GM19023 (cell line): ENCODE measurements at regions not wholly inside any gene's neighbourhood (a gene's known extent, or its start where the extent isn't known, plus 50 kb on each side); places are given as distances from the start of the nearest gene placed in this dataset.
"Not testable (repeated sequence)": the region's sequence is repeated elsewhere in the genome, so short reads cannot be mapped to it uniquely, and the experiment has no call there.

ENCODE experiments used
- ATAC-seq: cut with Tn5 transposase; IDR thresholded peaks from one replicate; pipeline ENCODE4 v1.9.1; 2021; ENCODE audit warnings: mild to moderate bottlenecking, moderate library complexity; ENCODE audit not compliant: unreplicated experiment

DNA sequence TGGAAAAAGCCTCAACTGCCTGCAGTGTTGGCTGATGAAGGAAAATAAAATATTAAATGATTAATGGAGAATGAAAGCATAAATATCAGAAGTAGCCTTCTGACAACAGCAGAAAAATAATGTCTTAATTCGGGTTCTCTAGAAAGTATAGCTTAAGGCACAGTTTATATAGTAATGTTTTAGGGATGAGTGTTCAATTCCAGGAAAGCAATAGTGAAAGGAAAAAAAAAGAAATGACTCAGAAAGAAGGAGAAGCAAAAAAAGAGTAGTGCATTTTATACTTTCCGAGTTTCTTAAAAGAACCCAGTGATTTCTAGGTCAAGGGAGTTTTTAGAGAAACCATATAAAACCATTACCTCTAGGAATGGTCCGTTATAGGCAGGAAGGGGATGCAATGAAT, 137.3 kb downstream of the HTR1B start:
- ATAC-seq: no peak

DNA sequence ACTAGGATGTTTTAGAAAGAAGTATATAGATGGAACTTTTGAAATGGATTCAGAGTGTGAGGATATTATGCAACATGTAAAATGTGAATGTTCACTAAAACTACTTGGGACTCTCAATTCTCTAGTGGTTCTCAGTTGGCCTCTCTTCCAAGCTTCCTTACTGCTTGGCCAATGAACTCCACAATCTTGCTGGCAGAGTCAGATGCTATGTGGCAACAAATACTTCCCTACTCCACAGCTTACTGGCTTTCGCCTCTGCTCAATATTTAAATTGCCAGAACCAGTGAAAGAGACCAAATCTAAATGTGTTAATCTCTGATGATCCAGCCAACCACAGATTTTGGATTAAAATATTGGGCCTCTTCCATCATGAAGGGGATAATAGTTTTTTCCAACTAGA, 138.4 kb downstream of the HTR1B start:
- no peak for ATAC-seq

- no peak for ATAC-seq
Observed at GRCh38 chr6:77322604-77323003, 140.7 kb downstream of the HTR1B start.

- no peak for ATAC-seq
Observed at GRCh38 chr6:77318256-77318655, 145.0 kb downstream of the HTR1B start.

- no peak for ATAC-seq
Observed at GRCh38 chr6:77313595-77313994, 149.7 kb downstream of the HTR1B start.

- no peak for ATAC-seq
Observed at GRCh38 chr6:77299931-77300330, 163.4 kb downstream of the HTR1B start.

DNA sequence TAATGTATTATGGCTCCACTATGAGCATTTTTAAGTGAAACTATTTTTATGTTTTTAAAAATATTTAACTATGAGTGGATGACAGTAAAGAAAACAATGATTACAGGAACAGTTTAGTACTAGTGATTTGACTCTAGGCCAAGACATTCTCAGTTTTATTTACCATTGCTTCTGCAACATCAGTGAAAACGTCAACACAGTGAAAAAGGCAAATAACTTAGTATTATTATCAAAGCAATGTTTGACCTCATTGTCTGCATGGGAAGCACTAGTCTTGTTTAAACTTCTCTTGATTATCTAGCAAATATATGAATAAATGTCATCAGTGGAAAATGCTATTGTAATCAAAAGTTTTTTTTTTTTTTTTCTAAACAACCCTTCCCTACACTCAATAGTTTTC, 165.0 kb downstream of the HTR1B start:
- no peak for ATAC-seq

DNA sequence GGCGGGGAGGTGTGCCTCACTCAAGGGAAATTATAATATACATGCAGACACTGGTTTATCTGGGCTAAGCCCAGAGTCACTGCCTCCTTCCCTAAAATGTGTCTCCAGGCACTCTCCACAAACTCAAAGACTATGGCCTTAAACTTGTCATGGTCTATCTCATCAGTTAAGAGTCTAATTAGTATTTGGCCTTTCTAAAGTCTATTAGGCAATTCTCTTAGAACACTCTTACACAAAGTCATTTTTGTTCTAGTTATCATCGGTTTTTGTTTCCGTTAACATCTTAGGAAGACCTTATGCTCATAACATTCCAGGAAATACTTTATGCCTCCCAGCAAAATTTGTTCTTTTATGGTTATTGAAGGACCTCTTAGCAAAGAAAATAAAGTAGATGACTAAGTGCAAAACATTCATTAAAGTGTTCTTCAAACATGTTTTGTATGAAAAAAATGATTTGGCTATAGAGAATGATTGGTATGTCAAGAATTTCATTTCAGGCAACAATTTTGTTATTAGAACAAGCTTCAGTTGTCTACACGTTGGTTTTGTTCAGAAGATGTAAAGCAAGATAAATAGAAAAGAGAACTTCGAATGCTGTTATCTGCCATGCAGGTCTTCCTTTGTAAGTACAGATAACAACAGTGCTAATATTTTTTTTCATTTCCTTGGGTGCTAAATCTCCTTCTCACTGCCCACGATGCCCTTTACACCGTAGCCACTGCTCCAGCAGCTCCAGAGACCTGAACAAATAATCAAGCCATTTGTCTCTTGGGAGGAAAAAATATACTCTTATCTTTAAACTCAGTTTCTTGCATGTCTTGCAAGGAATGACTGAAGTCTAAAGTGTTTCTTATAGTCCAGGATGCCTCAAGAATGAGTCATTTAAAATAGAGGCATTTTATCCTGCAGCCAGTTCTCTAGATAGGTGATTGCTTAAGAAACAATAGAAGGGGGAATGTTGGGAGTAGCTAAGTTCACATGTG, 170.4 kb downstream of the HTR1B start:
- no peak for ATAC-seq

GRCh38 chr6:77290798-77291197, 172.5 kb downstream of the HTR1B start:
- ATAC-seq: no peak

DNA sequence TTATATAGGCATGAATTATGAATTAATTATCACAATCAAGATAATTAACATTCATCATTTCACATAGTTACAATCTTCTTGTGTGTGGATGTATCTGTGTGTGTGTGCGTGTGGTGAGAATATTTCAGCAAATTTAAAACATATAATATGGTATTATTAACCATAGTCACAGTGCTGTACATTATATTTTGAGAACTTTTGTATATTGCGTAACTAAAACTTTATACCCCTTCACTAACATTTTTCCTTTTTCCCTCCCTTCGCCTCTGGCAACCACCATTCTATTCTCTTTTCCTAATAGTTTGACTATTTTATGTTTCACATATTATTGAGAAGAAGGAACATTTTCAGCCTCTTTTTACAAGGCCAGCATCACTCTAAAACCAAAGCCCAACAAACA, 176.8 kb downstream of the HTR1B start:
- no peak for ATAC-seq

- no peak for ATAC-seq
Observed at GRCh38 chr6:77273929-77274328, 189.4 kb downstream of the HTR1B start.

DNA sequence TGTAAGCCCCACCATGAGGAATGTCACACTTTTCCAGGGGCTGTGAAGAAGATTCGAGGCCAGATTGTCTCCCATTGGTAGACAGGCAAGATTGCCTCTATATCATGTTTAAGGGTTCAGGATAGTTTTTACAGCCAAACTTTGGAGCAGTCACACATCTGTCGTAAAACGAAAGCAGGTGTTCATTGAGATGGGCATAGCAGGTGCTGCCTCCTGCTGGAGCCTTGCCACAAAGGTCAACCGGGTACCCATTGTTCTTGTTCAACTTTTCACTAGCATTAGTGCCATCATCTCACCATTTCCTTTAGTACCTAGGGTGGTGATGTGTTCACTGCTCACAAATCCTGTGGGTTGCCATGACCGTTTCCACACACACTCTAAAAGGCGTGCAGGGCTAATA, 198.3 kb downstream of the HTR1B start:
- no peak for ATAC-seq

- no peak for ATAC-seq
Observed at GRCh38 chr6:77263003-77263402, 200.3 kb downstream of the HTR1B start.

- not testable (repeated sequence) for ATAC-seq
Observed at GRCh38 chr6:77251801-77252200, 211.5 kb downstream of the HTR1B start.

DNA sequence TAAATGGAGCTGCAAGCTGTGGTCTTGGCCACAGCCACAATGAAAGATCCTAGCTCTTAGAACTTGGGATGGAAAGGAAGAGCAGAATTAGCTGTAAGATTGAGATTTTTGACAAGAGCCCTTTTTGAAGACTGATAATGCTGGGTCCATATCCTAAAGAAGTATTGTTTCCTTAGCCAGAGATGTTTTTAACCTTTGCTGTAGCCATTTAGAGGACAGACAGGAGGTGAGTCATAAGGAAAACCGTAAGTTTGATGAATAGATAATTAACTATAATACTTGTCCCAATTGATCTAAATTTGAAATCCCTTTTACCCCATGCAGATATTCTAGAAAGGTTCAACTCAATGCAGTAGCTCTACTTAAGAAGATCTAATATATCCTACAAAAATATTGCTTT, 213.7 kb downstream of the HTR1B start:
- no peak for ATAC-seq

DNA sequence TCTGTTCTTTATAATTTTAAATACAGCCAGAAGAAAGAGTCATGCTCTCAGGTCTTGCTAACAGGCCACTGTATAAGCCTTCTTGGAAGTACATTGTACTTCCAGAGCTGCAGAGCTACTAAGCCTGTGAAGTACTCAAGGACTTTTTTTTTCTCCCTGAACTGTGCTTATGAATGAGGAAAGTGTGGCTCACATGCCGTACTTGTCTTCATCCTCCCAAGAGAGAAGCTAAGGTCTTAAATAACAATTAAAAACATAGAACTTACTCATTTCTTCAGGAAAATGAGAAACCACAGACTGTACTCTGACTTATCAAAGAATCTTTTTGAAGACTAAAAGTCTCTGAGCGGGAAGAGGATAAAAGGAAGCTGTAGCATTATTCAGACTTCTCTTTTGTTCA, 218.3 kb downstream of the HTR1B start:
- no peak for ATAC-seq

- ATAC-seq: no peak
Observed at GRCh38 chr6:77231438-77232305, 231.6 kb downstream of the HTR1B start.

DNA sequence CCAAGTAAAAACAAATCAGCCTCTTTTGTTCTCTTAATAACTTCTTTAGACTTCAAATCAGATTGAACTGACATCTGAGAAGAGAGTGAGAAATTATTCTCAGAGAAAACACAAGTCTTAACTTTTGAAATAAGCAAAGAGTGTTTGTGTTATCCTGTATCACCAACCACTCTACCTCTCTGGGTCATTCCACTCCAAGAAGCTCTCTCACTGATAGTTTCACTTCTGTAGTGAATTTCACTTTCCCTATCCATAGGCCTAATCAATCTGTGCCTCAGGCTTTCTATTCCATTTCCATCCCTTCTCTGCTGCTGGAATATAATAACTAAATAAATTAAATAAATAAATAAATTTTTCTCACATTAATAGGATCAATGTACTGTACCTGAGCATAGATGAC, 235.0 kb downstream of the HTR1B start:
- no peak for ATAC-seq

- ATAC-seq: no peak
Observed at GRCh38 chr6:77217896-77218295, 245.4 kb downstream of the HTR1B start.

GRCh38 chr6:77205936-77206335, 257.4 kb downstream of the HTR1B start:
- ATAC-seq: no peak

DNA sequence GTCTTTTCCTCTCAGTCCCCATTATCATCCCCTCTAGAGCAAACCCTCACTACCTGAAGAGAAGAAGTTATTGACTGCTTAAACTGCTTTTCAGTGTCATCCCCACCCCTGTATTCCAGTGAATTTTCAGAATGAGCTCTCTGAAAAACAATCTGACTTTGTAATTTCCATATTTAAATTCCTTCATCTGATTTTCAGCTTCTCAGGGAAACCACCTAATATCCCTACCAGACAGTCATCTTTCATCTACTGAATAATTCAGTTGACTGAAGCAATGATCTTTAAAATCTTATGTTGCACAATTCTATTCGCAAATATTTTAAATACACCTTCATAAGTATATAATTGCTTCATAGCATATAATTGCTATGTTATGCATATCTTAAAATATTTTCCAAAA, 258.7 kb downstream of the HTR1B start:
- ATAC-seq: no peak

DNA sequence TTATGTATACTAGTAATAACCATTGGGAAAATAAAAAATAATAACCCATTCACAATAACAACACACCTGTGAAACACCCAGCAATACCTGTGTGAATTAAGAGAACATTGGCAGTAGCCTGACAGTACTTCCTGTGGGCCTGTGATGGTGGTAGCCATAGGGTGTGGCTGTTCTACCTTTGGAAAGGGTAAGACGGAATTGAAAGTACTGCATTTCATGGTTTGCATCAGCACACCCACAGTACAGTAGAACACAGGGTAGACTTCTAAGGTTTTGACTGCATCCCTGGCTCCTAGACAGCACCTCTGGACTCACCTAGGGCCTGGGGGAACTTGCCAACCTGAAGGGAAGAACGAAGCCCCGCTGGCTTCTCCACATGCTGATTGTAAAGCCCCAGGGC, 279.8 kb downstream of the HTR1B start:
- no peak for ATAC-seq
